GM21723 (cell line): ENCODE measurements at regions not wholly inside any gene's neighbourhood (a gene's known extent, or its start where the extent isn't known, plus 50 kb on each side); places are given as distances from the start of the nearest gene placed in this dataset.
"Not testable (repeated sequence)": the region's sequence is repeated elsewhere in the genome, so short reads cannot be mapped to it uniquely, and the experiment has no call there.

Source experiments
- ATAC-seq: cut with Tn5 transposase; IDR thresholded peaks from one replicate; pipeline ENCODE4 v1.9.1; 2021; ENCODE audit warnings: mild to moderate bottlenecking, moderate library complexity; ENCODE audit not compliant: unreplicated experiment

- not testable (repeated sequence) for ATAC-seq
Observed at GRCh38 chr7:3159926-3160325, 116.3 kb upstream of the CARD11 start.

- ATAC-seq, result no peak
Observed at GRCh38 chr7:3162289-3162688, 118.6 kb upstream of the CARD11 start.

GRCh38 chr7:3162798-3163197 lies 119.1 kb upstream of the CARD11 start:
- ATAC-seq, result not testable (repeated sequence)

- no peak for ATAC-seq
Observed at GRCh38 chr7:3164380-3164792, 120.7 kb upstream of the CARD11 start.

- ATAC-seq, result no peak
Observed at GRCh38 chr7:3165681-3166580, 122.3 kb upstream of the CARD11 start.

GRCh38 chr7:3167551-3167950 lies 123.9 kb upstream of the CARD11 start:
- ATAC-seq, result no peak

- ATAC-seq, result no peak
Observed at GRCh38 chr7:3168370-3168769, 124.7 kb upstream of the CARD11 start.

GRCh38 chr7:3168869-3169268 lies 125.2 kb upstream of the CARD11 start:
- ATAC-seq, result no peak

GRCh38 chr7:3172768-3173280 lies 128.2 kb upstream of the SDK1 start:
- ATAC-seq, result no peak

- ATAC-seq, result no peak
Observed at GRCh38 chr7:3174515-3175284, 126.4 kb upstream of the SDK1 start.

- no peak for ATAC-seq
Observed at GRCh38 chr7:3175285-3175902, 125.7 kb upstream of the SDK1 start.

- ATAC-seq, result no peak
Observed at GRCh38 chr7:3176112-3177000, 124.7 kb upstream of the SDK1 start.

GRCh38 chr7:3177271-3177670 lies 123.8 kb upstream of the SDK1 start:
- no peak for ATAC-seq

GRCh38 chr7:3179456-3179855 lies 121.6 kb upstream of the SDK1 start:
- ATAC-seq, result no peak

- no peak for ATAC-seq
Observed at GRCh38 chr7:3180604-3181003, 120.4 kb upstream of the SDK1 start.

- not testable (repeated sequence) for ATAC-seq
Observed at GRCh38 chr7:3182055-3182454, 119.0 kb upstream of the SDK1 start.

GRCh38 chr7:3187444-3188040 lies 113.5 kb upstream of the SDK1 start:
- no peak for ATAC-seq

- ATAC-seq, result no peak
Observed at GRCh38 chr7:3188946-3189345, 112.1 kb upstream of the SDK1 start.

- ATAC-seq, result no peak
Observed at GRCh38 chr7:3191548-3191947, 109.5 kb upstream of the SDK1 start.

GRCh38 chr7:3192669-3193068 lies 108.4 kb upstream of the SDK1 start:
- no peak for ATAC-seq
